SK-N-SH treated with all-trans-retinoic acid at 6 μM for 48 hours (cell line): ENCODE measurements at regions not wholly inside any gene's neighbourhood (a gene's known extent, or its start where the extent isn't known, plus 50 kb on each side); places are given as distances from the start of the nearest gene placed in this dataset.
A peak's percentile ranks its signal among the peaks of the same experiment; 100 is the strongest.

Experiments
- ATAC-seq: fragments of 200-7000 bp; cut with Tn5 transposase; 3 replicates; pipeline ENCODE4 v1.9.1; 2020; ENCODE audit warnings: mild to moderate bottlenecking, moderate library complexity
- ARNTL ChIP-seq: fragments of 450-650 bp; formaldehyde crosslinking; IDR thresholded peaks from 2 replicates; pipeline ENCODE4 v1.5.0; 2020; ENCODE audit warnings: low read depth, mild to moderate bottlenecking, moderate library complexity, borderline replicate concordance
- BACH2 ChIP-seq: fragments of 250-450 bp; sonication (Bioruptor Pico); IDR thresholded peaks from 2 replicates; pipeline ENCODE4 v1.9.0; 2021; ENCODE audit warnings: mild to moderate bottlenecking, borderline replicate concordance
- CSDC2 ChIP-seq: fragments of 250-450 bp; sonication (Bioruptor Pico); IDR thresholded peaks from 2 replicates; pipeline ENCODE4 v1.5.0; 2020; ENCODE audit warnings: mild to moderate bottlenecking, moderate library complexity
- ESRRG ChIP-seq: fragments of 250-450 bp; sonication (Bioruptor Pico); IDR thresholded peaks from 2 replicates; pipeline ENCODE4 v1.6.1; 2021; ENCODE audit warnings: mild to moderate bottlenecking
- GLIS3 ChIP-seq: fragments of 250-450 bp; sonication (Bioruptor Pico); IDR thresholded peaks from 2 replicates; pipeline ENCODE4 v1.5.0; 2020; ENCODE audit warnings: mild to moderate bottlenecking, moderate library complexity
- ISL1 ChIP-seq: fragments of 250-450 bp; sonication (Bioruptor Pico); IDR thresholded peaks from 2 replicates; pipeline ENCODE4 v2.1.2; 2022; ENCODE audit warnings: mild to moderate bottlenecking, moderate library complexity
- PPARA ChIP-seq: fragments of 250-450 bp; sonication (Bioruptor Pico); IDR thresholded peaks from 2 replicates; pipeline ENCODE4 v1.5.0; 2020; ENCODE audit warnings: mild to moderate bottlenecking, borderline replicate concordance
- RARB ChIP-seq: fragments of 250-450 bp; sonication (Bioruptor Pico); IDR thresholded peaks from 2 replicates; pipeline ENCODE4 v1.8.0; 2021; ENCODE audit warnings: mild to moderate bottlenecking, moderate library complexity
- SNAI2 ChIP-seq: fragments of 250-450 bp; sonication (Bioruptor Pico); IDR thresholded peaks from 2 replicates; pipeline ENCODE4 v1.5.0; 2020; ENCODE audit warnings: mild to moderate bottlenecking, moderate library complexity
- TCF4 ChIP-seq: fragments of 250-450 bp; sonication (Bioruptor Pico); IDR thresholded peaks from 2 replicates; pipeline ENCODE4 v1.8.0; 2021; ENCODE audit warnings: mild to moderate bottlenecking, moderate library complexity, borderline replicate concordance
- TOX ChIP-seq: fragments of 250-450 bp; sonication (Bioruptor Pico); IDR thresholded peaks from 2 replicates; pipeline ENCODE4 v1.8.0; 2021; ENCODE audit warnings: mild to moderate bottlenecking, moderate library complexity, borderline replicate concordance
- ZC3H10 ChIP-seq: fragments of 250-450 bp; sonication (Bioruptor Pico); IDR thresholded peaks from 2 replicates; pipeline ENCODE4 v1.5.1; 2021; ENCODE audit warnings: mild to moderate bottlenecking, moderate library complexity
- ZFP30 ChIP-seq: fragments of 450-650 bp; formaldehyde crosslinking; IDR thresholded peaks from 2 replicates; pipeline ENCODE4 v1.5.0; 2022; ENCODE audit warnings: mild to moderate bottlenecking, moderate library complexity
- ZNF565 ChIP-seq: fragments of 450-650 bp; formaldehyde crosslinking; conservative IDR thresholded peaks from 2 replicates; pipeline ENCODE4 v1.5.0; 2020; ENCODE audit warnings: low read depth, mild to moderate bottlenecking, moderate library complexity
- TF ChIP-seq, protein P1 (sequence below): fragments of 250-450 bp; sonication (Bioruptor Pico); IDR thresholded peaks from 2 replicates; pipeline ENCODE4 v1.5.1; 2020; ENCODE audit warnings: low read depth, mild to moderate bottlenecking, moderate library complexity
- TF ChIP-seq, protein P2 (sequence below): fragments of 250-450 bp; sonication (Bioruptor Pico); IDR thresholded peaks from 2 replicates; pipeline ENCODE4 v1.5.1; 2021; ENCODE audit warnings: mild to moderate bottlenecking, moderate library complexity
- TF ChIP-seq, protein P3 (sequence below): fragments of 250-450 bp; sonication (Bioruptor Pico); IDR thresholded peaks from 2 replicates; pipeline ENCODE4 v1.8.0; 2020; ENCODE audit warnings: mild to moderate bottlenecking, moderate library complexity, borderline replicate concordance
- TF ChIP-seq, protein P4 (sequence below): fragments of 250-450 bp; sonication (Bioruptor Pico); IDR thresholded peaks from 2 replicates; pipeline ENCODE4 v1.8.0; 2021; ENCODE audit warnings: low read depth, mild to moderate bottlenecking, moderate library complexity, borderline replicate concordance
- TF ChIP-seq, protein P5 (sequence below): fragments of 250-450 bp; sonication (Bioruptor Pico); IDR thresholded peaks from 2 replicates; pipeline ENCODE4 v1.5.0; 2020; ENCODE audit warnings: mild to moderate bottlenecking, moderate library complexity

DNA sequence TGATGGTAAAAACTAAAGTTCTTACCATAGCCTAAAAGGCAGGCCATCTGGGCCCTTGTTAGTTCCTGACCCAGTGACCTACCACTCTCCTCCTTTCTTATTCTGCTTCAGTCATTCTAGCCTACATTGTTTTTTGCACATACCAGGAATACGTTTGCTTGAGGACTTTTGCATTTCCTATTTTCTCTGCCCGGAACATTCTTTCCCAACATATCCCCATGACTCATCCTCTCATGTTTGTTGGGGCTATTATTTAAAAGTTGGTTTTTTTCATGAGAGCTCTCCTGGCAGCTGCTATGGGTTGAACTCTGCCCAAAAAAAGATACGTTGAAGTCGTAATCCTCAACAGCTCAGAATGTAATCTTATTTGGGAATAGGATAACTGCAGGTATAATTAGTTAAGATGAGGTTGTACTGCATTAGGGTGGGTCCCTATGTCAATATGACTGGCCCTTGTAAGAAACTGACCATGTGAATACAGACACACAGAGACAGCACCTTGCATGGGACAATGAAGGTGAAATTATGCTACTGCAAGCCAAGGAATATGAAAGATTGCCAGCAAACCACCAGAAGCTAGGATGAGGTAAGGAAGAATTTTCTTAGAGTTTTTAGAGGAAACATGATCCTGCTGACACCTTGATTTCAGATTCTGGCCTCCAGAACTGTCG lies 138.3 kb upstream of the PDHA2 start:
- ATAC-seq: peak; percentile 30; the same call in 1 of the 3 replicates
- TF ChIP-seq PPARA (CRISPR knock-in tag): no peak
- no peak for TF ChIP-seq ISL1 (CRISPR knock-in tag)
- TF ChIP-seq, protein P1, sequence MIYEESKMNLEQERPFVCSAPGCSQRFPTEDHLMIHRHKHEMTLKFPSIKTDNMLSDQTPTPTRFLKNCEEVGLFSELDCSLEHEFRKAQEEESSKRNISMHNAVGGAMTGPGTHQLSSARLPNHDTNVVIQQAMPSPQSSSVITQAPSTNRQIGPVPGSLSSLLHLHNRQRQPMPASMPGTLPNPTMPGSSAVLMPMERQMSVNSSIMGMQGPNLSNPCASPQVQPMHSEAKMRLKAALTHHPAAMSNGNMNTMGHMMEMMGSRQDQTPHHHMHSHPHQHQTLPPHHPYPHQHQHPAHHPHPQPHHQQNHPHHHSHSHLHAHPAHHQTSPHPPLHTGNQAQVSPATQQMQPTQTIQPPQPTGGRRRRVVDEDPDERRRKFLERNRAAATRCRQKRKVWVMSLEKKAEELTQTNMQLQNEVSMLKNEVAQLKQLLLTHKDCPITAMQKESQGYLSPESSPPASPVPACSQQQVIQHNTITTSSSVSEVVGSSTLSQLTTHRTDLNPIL (CRISPR knock-in tag): no peak
- no peak for TF ChIP-seq RARB (CRISPR knock-in tag)
- TF ChIP-seq, protein P2, sequence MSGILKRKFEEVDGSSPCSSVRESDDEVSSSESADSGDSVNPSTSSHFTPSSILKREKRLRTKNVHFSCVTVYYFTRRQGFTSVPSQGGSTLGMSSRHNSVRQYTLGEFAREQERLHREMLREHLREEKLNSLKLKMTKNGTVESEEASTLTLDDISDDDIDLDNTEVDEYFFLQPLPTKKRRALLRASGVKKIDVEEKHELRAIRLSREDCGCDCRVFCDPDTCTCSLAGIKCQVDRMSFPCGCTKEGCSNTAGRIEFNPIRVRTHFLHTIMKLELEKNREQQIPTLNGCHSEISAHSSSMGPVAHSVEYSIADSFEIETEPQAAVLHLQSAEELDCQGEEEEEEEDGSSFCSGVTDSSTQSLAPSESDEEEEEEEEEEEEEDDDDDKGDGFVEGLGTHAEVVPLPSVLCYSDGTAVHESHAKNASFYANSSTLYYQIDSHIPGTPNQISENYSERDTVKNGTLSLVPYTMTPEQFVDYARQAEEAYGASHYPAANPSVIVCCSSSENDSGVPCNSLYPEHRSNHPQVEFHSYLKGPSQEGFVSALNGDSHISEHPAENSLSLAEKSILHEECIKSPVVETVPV (CRISPR knock-in tag): no peak
- TF ChIP-seq ZC3H10 (CRISPR knock-in tag): no peak
- TF ChIP-seq GLIS3: no peak
- TF ChIP-seq ZNF565 (CRISPR knock-in tag): no peak
- TF ChIP-seq, protein P3, sequence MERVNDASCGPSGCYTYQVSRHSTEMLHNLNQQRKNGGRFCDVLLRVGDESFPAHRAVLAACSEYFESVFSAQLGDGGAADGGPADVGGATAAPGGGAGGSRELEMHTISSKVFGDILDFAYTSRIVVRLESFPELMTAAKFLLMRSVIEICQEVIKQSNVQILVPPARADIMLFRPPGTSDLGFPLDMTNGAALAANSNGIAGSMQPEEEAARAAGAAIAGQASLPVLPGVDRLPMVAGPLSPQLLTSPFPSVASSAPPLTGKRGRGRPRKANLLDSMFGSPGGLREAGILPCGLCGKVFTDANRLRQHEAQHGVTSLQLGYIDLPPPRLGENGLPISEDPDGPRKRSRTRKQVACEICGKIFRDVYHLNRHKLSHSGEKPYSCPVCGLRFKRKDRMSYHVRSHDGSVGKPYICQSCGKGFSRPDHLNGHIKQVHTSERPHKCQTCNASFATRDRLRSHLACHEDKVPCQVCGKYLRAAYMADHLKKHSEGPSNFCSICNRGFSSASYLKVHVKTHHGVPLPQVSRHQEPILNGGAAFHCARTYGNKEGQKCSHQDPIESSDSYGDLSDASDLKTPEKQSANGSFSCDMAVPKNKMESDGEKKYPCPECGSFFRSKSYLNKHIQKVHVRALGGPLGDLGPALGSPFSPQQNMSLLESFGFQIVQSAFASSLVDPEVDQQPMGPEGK: no peak
- TF ChIP-seq TCF4 (CRISPR knock-in tag): no peak
- TF ChIP-seq ESRRG: no peak
- no peak for TF ChIP-seq CSDC2
- no peak for TF ChIP-seq ZFP30 (CRISPR knock-in tag)
- no peak for TF ChIP-seq ARNTL
- TF ChIP-seq BACH2: no peak
- no peak for TF ChIP-seq TOX (CRISPR knock-in tag)
- TF ChIP-seq, all 23 proteins: peak for 0

DNA sequence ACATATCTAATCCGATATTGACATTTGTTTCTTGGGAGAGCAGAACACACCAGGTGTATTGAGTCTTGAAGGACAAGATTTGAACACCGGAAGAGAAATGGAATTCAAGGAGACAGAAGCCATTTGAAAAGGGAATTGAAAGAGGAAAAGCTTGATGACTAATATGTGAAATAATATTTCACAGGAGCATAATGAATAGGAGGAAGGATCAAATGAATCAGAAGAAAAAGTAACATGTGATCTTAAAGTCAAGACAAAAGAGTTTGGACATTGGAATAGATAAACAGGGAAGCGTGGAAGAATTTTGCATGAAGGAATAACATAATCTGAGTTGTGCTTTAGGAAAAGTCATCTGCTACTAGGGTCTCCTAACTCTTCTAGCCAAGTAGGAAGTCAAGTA lies 145.5 kb upstream of the PDHA2 start:
- TF ChIP-seq, protein P4, sequence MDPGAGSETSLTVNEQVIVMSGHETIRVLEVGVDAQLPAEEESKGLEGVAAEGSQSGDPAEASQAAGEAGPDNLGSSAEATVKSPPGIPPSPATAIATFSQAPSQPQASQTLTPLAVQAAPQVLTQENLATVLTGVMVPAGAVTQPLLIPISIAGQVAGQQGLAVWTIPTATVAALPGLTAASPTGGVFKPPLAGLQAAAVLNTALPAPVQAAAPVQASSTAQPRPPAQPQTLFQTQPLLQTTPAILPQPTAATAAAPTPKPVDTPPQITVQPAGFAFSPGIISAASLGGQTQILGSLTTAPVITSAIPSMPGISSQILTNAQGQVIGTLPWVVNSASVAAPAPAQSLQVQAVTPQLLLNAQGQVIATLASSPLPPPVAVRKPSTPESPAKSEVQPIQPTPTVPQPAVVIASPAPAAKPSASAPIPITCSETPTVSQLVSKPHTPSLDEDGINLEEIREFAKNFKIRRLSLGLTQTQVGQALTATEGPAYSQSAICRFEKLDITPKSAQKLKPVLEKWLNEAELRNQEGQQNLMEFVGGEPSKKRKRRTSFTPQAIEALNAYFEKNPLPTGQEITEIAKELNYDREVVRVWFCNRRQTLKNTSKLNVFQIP (CRISPR knock-in tag): no peak
- TF ChIP-seq, protein P3: no peak
- TF ChIP-seq TCF4 (CRISPR knock-in tag) (no peak), ZC3H10 (CRISPR knock-in tag) (no peak), PPARA (CRISPR knock-in tag) (no peak), ISL1 (CRISPR knock-in tag) (no peak), TOX (CRISPR knock-in tag) (no peak)
- ATAC-seq: no peak

DNA sequence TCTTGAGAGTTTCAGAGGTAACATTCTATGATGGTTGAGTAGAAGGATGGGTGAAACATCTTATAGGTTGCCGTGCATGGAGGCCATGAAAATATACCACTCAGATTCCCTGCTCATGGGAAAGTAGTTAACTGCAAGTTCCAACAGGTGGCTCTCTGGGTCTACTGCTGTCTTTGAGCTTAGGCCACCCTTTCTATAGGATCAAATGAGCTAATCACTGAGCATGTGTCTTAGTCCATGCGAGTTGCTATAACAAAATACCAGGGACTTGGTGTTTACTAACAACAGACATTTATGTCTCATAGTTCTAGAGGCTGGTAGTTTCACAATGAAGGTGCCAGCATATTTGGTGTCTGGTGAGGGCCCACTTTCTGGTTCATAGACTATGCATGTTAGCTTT lies 144.8 kb upstream of the UNC5C start:
- TF ChIP-seq, protein P5, sequence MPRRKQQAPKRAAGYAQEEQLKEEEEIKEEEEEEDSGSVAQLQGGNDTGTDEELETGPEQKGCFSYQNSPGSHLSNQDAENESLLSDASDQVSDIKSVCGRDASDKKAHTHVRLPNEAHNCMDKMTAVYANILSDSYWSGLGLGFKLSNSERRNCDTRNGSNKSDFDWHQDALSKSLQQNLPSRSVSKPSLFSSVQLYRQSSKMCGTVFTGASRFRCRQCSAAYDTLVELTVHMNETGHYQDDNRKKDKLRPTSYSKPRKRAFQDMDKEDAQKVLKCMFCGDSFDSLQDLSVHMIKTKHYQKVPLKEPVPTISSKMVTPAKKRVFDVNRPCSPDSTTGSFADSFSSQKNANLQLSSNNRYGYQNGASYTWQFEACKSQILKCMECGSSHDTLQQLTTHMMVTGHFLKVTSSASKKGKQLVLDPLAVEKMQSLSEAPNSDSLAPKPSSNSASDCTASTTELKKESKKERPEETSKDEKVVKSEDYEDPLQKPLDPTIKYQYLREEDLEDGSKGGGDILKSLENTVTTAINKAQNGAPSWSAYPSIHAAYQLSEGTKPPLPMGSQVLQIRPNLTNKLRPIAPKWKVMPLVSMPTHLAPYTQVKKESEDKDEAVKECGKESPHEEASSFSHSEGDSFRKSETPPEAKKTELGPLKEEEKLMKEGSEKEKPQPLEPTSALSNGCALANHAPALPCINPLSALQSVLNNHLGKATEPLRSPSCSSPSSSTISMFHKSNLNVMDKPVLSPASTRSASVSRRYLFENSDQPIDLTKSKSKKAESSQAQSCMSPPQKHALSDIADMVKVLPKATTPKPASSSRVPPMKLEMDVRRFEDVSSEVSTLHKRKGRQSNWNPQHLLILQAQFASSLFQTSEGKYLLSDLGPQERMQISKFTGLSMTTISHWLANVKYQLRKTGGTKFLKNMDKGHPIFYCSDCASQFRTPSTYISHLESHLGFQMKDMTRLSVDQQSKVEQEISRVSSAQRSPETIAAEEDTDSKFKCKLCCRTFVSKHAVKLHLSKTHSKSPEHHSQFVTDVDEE (CRISPR knock-in tag): no peak
- TF ChIP-seq SNAI2 (CRISPR knock-in tag): no peak
- TF ChIP-seq BACH2: no peak
- no peak for TF ChIP-seq TCF4 (CRISPR knock-in tag)
- TF ChIP-seq, protein P2 (CRISPR knock-in tag): no peak
- TF ChIP-seq CSDC2: no peak
- ATAC-seq: peak; percentile 48; the same call in 1 of the 3 replicates
